SIG-M5 (cell line): ENCODE measurements at regions not wholly inside any gene's neighbourhood (a gene's known extent, or its start where the extent isn't known, plus 50 kb on each side); places are given as distances from the start of the nearest gene placed in this dataset.
"Not testable (repeated sequence)": the region's sequence is repeated elsewhere in the genome, so short reads cannot be mapped to it uniquely, and the experiment has no call there.

Experiments
- DNase-seq: peaks from one replicate; lab custom pipeline; 2025; lab: John Stamatoyannopoulos, UW

GRCh38 chr2:22126106-22126505 lies 1002.3 kb downstream of the TDRD15 start:
- no peak for DNase-seq

GRCh38 chr2:22126978-22127377 lies 1003.2 kb downstream of the TDRD15 start:
- DNase-seq, result no peak

- DNase-seq, result no peak
Measured at GRCh38 chr2:22134421-22134820, 1010.7 kb downstream of the TDRD15 start.

DNA sequence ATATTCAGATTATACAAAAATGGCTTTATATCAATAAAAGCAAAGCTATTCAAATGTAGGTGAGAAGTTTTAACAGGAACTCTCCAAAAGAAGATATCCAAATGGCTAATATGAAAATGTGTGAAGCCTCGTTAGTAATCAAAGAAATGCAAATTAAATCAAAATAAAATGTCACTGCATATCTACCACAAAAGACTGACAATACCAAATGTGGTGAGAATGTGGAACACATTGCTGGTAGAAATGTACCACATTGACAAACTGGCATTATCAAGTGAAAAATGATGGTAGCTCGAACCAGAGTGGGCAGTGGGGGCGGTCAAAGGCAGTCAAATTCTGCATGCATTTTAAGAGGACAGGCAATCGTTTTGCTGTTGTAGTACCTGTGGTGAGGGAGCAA lies 1012.7 kb downstream of the TDRD15 start:
- DNase-seq, result no peak

GRCh38 chr2:22143840-22144239 lies 1020.1 kb downstream of the TDRD15 start:
- no peak for DNase-seq

GRCh38 chr2:22153931-22154613 lies 1030.3 kb downstream of the TDRD15 start:
- DNase-seq, result no peak

GRCh38 chr2:22156661-22157060 lies 1032.9 kb downstream of the TDRD15 start:
- not testable (repeated sequence) for DNase-seq

GRCh38 chr2:22167256-22167655 lies 1043.5 kb downstream of the TDRD15 start:
- DNase-seq, result no peak

GRCh38 chr2:22175003-22175402 lies 1051.2 kb downstream of the TDRD15 start:
- DNase-seq, result no peak

- no peak for DNase-seq
Measured at GRCh38 chr2:22185251-22185650, 1061.5 kb downstream of the TDRD15 start.

DNA sequence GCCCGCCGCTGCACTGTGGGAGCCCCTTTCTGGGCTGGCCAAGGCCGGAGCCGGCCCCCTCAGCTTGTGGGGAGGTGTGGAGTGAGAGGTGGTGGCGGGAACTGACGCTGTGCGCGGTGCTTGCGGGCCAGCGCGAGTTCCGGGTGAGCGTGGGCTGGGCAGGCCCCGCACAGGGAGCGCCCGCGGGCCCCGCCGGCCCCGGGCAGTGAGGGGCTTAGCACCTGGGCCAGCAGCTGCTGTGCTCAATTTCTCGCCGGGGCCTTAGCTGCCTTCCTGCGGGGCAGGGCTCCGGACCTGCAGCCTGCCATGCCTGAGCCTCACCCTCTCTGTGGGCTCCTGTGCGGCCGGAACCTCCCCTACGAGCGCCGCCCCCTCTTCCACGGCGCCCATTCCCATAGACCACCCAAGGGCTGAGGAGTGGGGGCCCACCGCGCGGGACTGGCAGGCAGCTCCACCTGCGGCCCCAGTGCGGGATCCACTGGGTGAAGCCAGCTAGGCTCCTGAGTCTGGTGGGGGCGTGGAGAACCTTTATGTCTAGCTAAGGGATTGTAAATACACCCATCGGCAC lies 1062.6 kb downstream of the TDRD15 start:
- not testable (repeated sequence) for DNase-seq

- no peak for DNase-seq
Measured at GRCh38 chr2:22189893-22190480, 1066.2 kb downstream of the TDRD15 start.

GRCh38 chr2:22194218-22194617 lies 1070.5 kb downstream of the TDRD15 start:
- DNase-seq, result no peak

GRCh38 chr2:22196806-22197205 lies 1073.0 kb downstream of the TDRD15 start:
- DNase-seq, result no peak

DNA sequence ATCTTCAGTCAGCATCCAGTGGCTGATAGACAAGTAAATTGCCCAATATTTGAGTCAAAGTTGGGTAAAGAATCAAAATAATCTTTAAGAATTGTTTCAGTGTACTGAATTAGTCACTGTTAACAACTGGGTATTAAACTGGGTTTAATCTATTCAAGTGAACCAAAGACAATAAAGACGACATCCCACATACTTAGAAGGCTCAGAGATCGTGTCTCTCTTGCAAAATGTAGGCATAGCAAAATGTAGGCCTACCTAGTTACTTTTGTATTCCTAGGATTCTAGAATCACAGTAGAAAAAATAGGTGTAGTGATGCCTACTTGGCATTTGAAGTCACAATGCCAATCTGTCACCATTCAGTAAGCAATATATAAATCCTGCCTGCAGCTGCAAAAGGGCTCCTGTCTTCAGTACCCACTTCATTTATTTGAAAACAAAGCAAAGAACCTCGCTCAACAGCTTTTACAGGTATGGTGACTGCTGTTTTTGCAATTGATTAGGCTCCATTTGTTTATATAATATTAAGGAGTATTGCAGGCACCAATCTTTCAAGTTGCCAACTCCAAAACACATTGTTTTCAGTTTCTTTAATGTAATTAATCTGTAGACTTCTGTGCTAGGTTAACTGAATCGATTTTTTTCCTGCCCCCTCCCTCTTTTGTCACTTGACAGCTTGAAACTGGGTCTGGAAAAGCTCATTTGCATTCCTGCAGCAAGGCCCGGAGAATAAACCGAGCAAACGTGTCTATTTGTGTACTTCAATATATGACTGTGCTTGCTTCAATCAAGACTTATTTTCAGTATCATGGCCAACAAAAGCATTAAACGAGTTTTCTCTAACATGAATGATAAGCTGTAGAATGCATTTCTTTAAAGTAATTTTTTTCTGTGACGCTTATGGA lies 1074.9 kb downstream of the TDRD15 start:
- no peak for DNase-seq

DNA sequence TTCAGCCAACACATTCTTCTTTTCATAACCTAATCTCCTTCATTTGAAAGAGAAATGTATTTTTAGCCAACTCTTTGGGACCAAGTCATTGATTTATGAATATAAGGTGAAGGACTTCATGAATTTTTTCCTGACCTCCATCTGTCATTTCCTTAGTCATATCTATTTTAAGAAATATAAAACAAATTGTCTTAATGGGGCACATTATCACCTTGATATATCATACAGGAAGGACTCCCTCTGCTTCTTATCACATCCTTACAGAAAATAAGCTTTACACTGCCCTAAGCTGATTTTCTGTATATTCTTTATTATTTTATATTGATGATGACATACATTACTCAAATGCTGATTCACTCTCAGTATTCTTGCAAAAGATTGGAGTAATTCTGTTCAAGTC lies 1076.2 kb downstream of the TDRD15 start:
- DNase-seq, result no peak

DNA sequence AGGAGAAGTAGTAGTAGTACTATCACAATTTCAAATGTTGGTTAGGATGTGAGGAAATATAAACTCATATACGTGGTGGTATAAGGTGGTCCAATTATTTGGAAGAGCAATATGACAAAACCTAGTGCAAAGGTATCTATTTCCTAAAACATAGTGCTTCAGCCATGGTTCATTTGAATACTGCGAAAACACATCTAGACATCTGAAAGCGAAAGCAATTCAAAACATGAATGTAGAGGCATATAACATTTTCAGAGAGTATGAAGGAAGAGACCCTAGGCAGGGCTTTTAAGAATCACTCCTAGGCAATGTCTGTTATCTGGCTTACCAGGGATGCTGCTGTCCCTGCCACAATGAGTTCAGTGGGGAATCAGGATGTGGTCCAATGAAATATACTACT lies 1085.8 kb downstream of the TDRD15 start:
- no peak for DNase-seq

DNA sequence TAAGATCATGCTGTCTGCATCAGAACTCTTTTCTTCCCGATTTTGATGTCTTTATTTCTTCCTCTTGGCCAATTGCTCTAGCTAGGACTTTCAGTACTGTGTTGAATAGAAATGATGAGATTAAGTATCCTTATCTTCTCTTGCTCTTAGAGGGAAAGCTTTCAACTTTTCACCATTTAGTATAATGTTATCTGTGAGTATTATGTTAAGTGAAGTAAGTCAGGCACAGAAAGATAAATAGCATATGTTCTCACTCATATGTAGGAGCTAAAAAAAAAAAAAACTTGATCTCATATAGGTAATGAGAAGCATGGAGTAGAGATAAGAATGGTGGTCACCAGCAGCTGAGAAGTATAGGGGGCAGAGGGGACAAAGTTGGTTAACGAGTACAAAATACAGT lies 1089.5 kb downstream of the TDRD15 start:
- no peak for DNase-seq

- DNase-seq, result no peak
Measured at GRCh38 chr2:22215517-22215916, 1091.7 kb downstream of the TDRD15 start.

GRCh38 chr2:22217881-22218280 lies 1094.1 kb downstream of the TDRD15 start:
- no peak for DNase-seq

DNA sequence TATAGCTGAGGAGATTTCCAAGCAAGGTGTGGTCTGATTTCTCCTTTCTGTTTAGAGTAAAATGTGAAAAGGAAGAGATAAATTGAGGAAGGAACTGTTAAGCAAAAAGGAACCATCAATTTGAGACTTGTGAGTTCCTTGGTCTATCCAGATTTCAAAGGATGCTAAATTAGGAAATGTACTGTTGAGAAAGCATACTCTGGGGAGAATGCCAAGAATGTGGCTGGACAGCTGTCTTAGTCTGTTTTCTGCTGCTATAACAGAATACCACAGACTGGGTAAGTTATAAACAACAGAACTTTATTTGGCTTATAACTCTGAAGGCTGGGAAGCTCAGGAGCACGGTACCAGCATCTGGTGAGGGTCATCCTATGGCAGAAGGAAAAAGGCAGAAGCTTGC lies 1097.2 kb downstream of the TDRD15 start:
- DNase-seq, result no peak

- DNase-seq, result no peak
Measured at GRCh38 chr2:22238967-22239366, 1115.2 kb downstream of the TDRD15 start.

- no peak for DNase-seq
Measured at GRCh38 chr2:22247466-22247865, 1123.7 kb downstream of the TDRD15 start.
